ENCODE measurements at regions not wholly inside any gene's neighbourhood (a gene's known extent, or its start where the extent isn't known, plus 50 kb on each side); places are given as distances from the start of the nearest gene placed in this dataset.

DNA sequence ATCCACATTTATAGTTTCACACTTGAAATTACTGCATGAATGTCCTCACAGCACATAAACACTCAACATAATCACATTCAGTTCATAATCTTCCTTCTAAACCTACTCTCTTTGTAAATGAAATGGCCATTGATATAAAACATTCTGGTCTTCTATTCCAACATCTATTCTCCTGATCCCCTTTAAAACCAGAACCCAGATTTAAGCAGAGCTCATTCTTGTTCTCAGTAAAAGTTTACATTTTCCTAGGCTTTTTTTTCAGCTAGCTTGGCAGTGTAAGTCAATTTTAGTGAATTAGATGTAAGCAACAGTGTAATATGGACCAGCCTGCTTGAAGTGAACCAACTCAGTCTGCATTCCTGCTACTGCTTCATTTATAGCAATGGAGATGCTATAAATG, 460.7 kb upstream of the RGS18 start:
- TF ChIP-seq, protein P1, sequence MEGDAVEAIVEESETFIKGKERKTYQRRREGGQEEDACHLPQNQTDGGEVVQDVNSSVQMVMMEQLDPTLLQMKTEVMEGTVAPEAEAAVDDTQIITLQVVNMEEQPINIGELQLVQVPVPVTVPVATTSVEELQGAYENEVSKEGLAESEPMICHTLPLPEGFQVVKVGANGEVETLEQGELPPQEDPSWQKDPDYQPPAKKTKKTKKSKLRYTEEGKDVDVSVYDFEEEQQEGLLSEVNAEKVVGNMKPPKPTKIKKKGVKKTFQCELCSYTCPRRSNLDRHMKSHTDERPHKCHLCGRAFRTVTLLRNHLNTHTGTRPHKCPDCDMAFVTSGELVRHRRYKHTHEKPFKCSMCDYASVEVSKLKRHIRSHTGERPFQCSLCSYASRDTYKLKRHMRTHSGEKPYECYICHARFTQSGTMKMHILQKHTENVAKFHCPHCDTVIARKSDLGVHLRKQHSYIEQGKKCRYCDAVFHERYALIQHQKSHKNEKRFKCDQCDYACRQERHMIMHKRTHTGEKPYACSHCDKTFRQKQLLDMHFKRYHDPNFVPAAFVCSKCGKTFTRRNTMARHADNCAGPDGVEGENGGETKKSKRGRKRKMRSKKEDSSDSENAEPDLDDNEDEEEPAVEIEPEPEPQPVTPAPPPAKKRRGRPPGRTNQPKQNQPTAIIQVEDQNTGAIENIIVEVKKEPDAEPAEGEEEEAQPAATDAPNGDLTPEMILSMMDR (conservative IDR thresholded peaks at IDR 0.05 in 1 of 2, IDR thresholded peaks at IDR 0.05 in 1 of 2; ENCODE audit: low read depth in 1 of 2, low read length in 2 of 2), result no peak
- no peak for TF ChIP-seq EZH2 (IDR thresholded peaks at IDR 0.05; ENCODE audit: low read length, missing control alignments)

Measured in fibroblast of lung (primary cell).